ENCODE measurements at regions not wholly inside any gene's neighbourhood (a gene's known extent, or its start where the extent isn't known, plus 50 kb on each side); places are given as distances from the start of the nearest gene placed in this dataset.

- TF ChIP-seq CTCF (IDR thresholded peaks at IDR 0.05) (no peak), POLR2A (IDR thresholded peaks at IDR 0.05) (no peak)
These were observed 62.6 kb downstream of the ENGASE start for GRCh38 chr17:79137015-79137788.
